Stimulated activated effector memory CD8-positive, alpha-beta T cell treated with anti-CD3 and anti-CD28 coated beads, Interleukin-12 subunit alpha, Interleukin-12 subunit beta, amount 100 ng/mL, for 72 hours (primary cell): ENCODE measurements at regions not wholly inside any gene's neighbourhood (a gene's known extent, or its start where the extent isn't known, plus 50 kb on each side); places are given as distances from the start of the nearest gene placed in this dataset.

Experiments used
- ATAC-seq: fragments of 150-1000 bp; cut with Tn5 transposase; 2 replicates; pipeline ENCODE4 v1.10.0; 2021
- DNase-seq, 2 donors: peaks; one replicate each; pipeline ENCODE4 v3.0.0; 2021 to 2022; ENCODE audit warnings: low spot score in 2 of 2
- H3K27ac Mint-ChIP-seq: one replicate; pipeline ENCODE4 v1.8.0; 2022; ENCODE audit warnings: mild to moderate bottlenecking, mixed read lengths
- H3K36me3 Mint-ChIP-seq: one replicate; pipeline ENCODE4 v1.8.0; 2022; ENCODE audit warnings: mild to moderate bottlenecking, mixed read lengths
- H3K4me1 Mint-ChIP-seq: one replicate; pipeline ENCODE4 v1.8.0; 2022; ENCODE audit warnings: mixed read lengths
- H3K4me3 Mint-ChIP-seq: one replicate; pipeline ENCODE4 v1.8.0; 2022; ENCODE audit warnings: mild to moderate bottlenecking, mixed read lengths
- H3K9me3 Mint-ChIP-seq: one replicate; pipeline ENCODE4 v1.8.0; 2022; ENCODE audit warnings: mixed read lengths

GRCh38 chr6:3939368-3939958 lies 90.3 kb downstream of the FAM50B start:
- Mint-ChIP-seq H3K36me3 (no peaks in the 10 kb centered on the region), H3K4me3 (no peak overlapping the region), H3K27ac (no peak overlapping the region), H3K4me1 (no peaks in the 10 kb centered on the region), H3K9me3 (no peaks in the 10 kb centered on the region)
- ATAC-seq (no peak), DNase-seq (no peak)

GRCh38 chr6:3939964-3940363 lies 90.8 kb downstream of the FAM50B start:
- H3K4me3 Mint-ChIP-seq = no peak overlapping the region

GRCh38 chr6:3940703-3941102 lies 91.5 kb downstream of the FAM50B start:
- no peak for ATAC-seq
- Mint-ChIP-seq H3K36me3 (no peaks in the 10 kb centered on the region), H3K4me1 (no peaks in the 10 kb centered on the region), H3K9me3 (no peaks in the 10 kb centered on the region), H3K27ac (no peak overlapping the region), H3K4me3 (no peak overlapping the region)
- no peak for DNase-seq

More at GRCh38 chr6:3939964-3940363, 90.8 kb downstream of the FAM50B start:
- Mint-ChIP-seq H3K9me3 (no peaks in the 10 kb centered on the region), H3K36me3 (no peaks in the 10 kb centered on the region), H3K4me1 (no peaks in the 10 kb centered on the region), H3K27ac (no peak overlapping the region)
- DNase-seq = no peak
- ATAC-seq = no peak

GRCh38 chr6:3943331-3943765 lies 94.2 kb downstream of the FAM50B start:
- no peak for DNase-seq
- Mint-ChIP-seq H3K36me3 (no peaks in the 10 kb centered on the region), H3K27ac (no peak overlapping the region), H3K4me3 (no peak overlapping the region), H3K9me3 (no peaks in the 10 kb centered on the region), H3K4me1 (no peaks in the 10 kb centered on the region)
- ATAC-seq = no peak

GRCh38 chr6:3944246-3944645 lies 95.1 kb downstream of the FAM50B start:
- no peaks in the 10 kb centered on the region for H3K9me3 Mint-ChIP-seq
- no peaks in the 10 kb centered on the region for H3K4me1 Mint-ChIP-seq
- no peaks in the 10 kb centered on the region for H3K36me3 Mint-ChIP-seq
- DNase-seq = no peak
- H3K4me3 Mint-ChIP-seq = no peak overlapping the region
- no peak for ATAC-seq
- no peak overlapping the region for H3K27ac Mint-ChIP-seq

- H3K4me1 Mint-ChIP-seq = no peaks in the 10 kb centered on the region
- no peak for DNase-seq
- H3K9me3 Mint-ChIP-seq = no peaks in the 10 kb centered on the region
- H3K4me3 Mint-ChIP-seq = no peak overlapping the region
- no peak for ATAC-seq
- no peak overlapping the region for H3K27ac Mint-ChIP-seq
- no peaks in the 10 kb centered on the region for H3K36me3 Mint-ChIP-seq
Measured at GRCh38 chr6:3946778-3947177, 97.6 kb downstream of the FAM50B start.

- no peak for DNase-seq
- no peaks in the 10 kb centered on the region for H3K36me3 Mint-ChIP-seq
- H3K9me3 Mint-ChIP-seq = peaks cover 6% of the 10 kb centered on the region
- no peak overlapping the region for H3K4me3 Mint-ChIP-seq
- no peak for ATAC-seq
- H3K27ac Mint-ChIP-seq = no peak overlapping the region
- no peaks in the 10 kb centered on the region for H3K4me1 Mint-ChIP-seq
Measured at GRCh38 chr6:3948866-3949265, 99.7 kb downstream of the FAM50B start.

GRCh38 chr6:3949521-3949920 lies 100.3 kb downstream of the FAM50B start:
- H3K4me1 Mint-ChIP-seq = no peaks in the 10 kb centered on the region

GRCh38 chr6:3956054-3956453 lies 106.9 kb downstream of the FAM50B start:
- Mint-ChIP-seq H3K9me3 (peaks cover 13% of the 10 kb centered on the region), H3K4me1 (no peaks in the 10 kb centered on the region), H3K36me3 (no peaks in the 10 kb centered on the region), H3K4me3 (no peak overlapping the region), H3K27ac (no peak overlapping the region)
- DNase-seq (no peak), ATAC-seq (no peak)

More at GRCh38 chr6:3949521-3949920, 100.3 kb downstream of the FAM50B start:
- ATAC-seq = no peak
- peaks cover 6% of the 10 kb centered on the region for H3K9me3 Mint-ChIP-seq
- H3K36me3 Mint-ChIP-seq = no peaks in the 10 kb centered on the region
- no peak for DNase-seq
- no peak overlapping the region for H3K4me3 Mint-ChIP-seq
- no peak overlapping the region for H3K27ac Mint-ChIP-seq

- no peaks in the 10 kb centered on the region for H3K36me3 Mint-ChIP-seq
- ATAC-seq (no peak), DNase-seq (no peak)
- H3K4me3 Mint-ChIP-seq = no peak overlapping the region
- no peak overlapping the region for H3K27ac Mint-ChIP-seq
- peaks cover 13% of the 10 kb centered on the region for H3K9me3 Mint-ChIP-seq
- H3K4me1 Mint-ChIP-seq = no peaks in the 10 kb centered on the region
Measured at GRCh38 chr6:3957321-3957720, 108.1 kb downstream of the FAM50B start.

GRCh38 chr6:3958255-3958654 lies 109.1 kb downstream of the FAM50B start:
- Mint-ChIP-seq H3K4me3 (no peak overlapping the region), H3K36me3 (no peaks in the 10 kb centered on the region), H3K9me3 (peaks cover 13% of the 10 kb centered on the region)

GRCh38 chr6:3959385-3959784 lies 110.2 kb downstream of the FAM50B start:
- Mint-ChIP-seq H3K9me3 (peaks cover 8% of the 10 kb centered on the region), H3K36me3 (no peaks in the 10 kb centered on the region), H3K27ac (no peak overlapping the region), H3K4me1 (no peaks in the 10 kb centered on the region), H3K4me3 (no peak overlapping the region)
- no peak for ATAC-seq
- DNase-seq = no peak

More at GRCh38 chr6:3958255-3958654, 109.1 kb downstream of the FAM50B start:
- DNase-seq (no peak), ATAC-seq (no peak)
- no peaks in the 10 kb centered on the region for H3K4me1 Mint-ChIP-seq
- H3K27ac Mint-ChIP-seq = no peak overlapping the region

GRCh38 chr6:3960754-3961361 lies 111.7 kb downstream of the FAM50B start:
- Mint-ChIP-seq H3K27ac (no peak overlapping the region), H3K9me3 (peaks cover 5% of the 10 kb centered on the region), H3K36me3 (no peaks in the 10 kb centered on the region), H3K4me3 (no peak overlapping the region), H3K4me1 (no peaks in the 10 kb centered on the region)
- ATAC-seq (no peak), DNase-seq (no peak)

GRCh38 chr6:3961581-3962215 lies 112.5 kb downstream of the FAM50B start:
- H3K4me3 Mint-ChIP-seq = no peak overlapping the region
- no peaks in the 10 kb centered on the region for H3K4me1 Mint-ChIP-seq
- no peak overlapping the region for H3K27ac Mint-ChIP-seq
- H3K9me3 Mint-ChIP-seq = peaks cover 5% of the 10 kb centered on the region
- H3K36me3 Mint-ChIP-seq = no peaks in the 10 kb centered on the region
- ATAC-seq (no peak), DNase-seq (no peak)

GRCh38 chr6:3962291-3963280 lies 113.4 kb downstream of the FAM50B start:
- Mint-ChIP-seq H3K9me3 (peaks cover 5% of the 10 kb centered on the region), H3K4me1 (no peaks in the 10 kb centered on the region), H3K36me3 (no peaks in the 10 kb centered on the region), H3K27ac (no peak overlapping the region), H3K4me3 (no peak overlapping the region)
- DNase-seq = no peak
- ATAC-seq = no peak
